ENCODE measurements at regions not wholly inside any gene's neighbourhood (a gene's known extent, or its start where the extent isn't known, plus 50 kb on each side); places are given as distances from the start of the nearest gene placed in this dataset.

DNA sequence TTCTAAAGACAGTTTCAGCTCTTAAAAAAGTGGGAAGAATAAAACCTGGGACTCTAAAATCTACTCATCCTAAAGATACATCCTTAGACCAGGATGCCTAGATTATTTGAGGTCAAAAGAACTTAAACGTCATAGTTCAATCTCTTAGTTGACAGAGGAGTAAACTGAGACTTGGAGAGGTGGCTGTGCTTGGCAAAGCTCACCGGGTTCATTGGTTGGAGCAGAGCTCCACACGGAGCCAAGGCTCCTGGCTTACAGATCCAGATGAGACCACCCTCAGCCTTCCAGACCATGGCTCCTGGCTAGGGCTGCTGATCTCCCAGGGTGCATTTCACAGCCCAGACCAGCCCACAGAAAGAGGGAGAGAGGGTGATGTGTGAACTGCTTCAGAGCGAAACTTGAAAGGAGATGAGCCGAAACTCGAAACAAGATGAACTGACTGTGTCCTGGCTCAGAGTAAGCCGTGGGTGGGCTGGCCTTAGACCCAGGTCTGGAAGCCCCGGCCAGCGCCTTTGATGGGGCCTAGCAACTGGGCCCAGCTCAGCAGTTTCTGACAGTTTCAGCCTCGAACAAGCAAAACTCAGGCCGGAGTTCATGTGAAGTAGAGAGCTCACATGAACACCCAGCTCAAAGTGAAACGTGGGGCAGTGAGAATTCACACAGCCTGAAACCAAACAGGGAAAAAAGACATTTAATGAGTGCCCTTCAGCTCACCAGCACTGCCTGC is 1044.8 kb downstream of the BCL11B start:
- intact Hi-C loops (cut with DNase I): no loop called here

DNA sequence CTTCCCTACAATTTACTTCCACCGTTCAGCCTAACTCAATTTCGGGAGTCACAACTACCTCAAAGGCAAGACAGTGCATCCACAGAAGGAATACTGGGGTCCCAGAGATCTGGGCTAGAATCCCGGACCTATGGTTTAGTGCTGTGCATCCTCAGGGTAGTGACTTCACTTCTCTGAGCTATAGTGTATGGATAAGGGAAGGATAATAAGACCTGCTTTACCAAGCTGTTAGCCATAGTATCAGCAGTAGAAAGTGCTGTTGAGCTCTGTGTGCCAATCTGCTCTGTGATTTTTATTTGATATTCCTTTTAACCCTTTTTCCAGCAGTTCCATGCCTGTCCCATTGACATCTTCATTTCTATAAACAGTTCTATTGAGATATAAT is 1044.3 kb downstream of the BCL11B start:
- Histone ChIP-seq H3K4me1 (no peaks in the 10 kb centered on the region), H3K4me3 (no peak overlapping the region), H3K27me3 (no peaks in the 10 kb centered on the region), H3K9me3 (no peaks in the 10 kb centered on the region), H3K9ac (ENCODE audit: low read depth in 2 of 2, low read length in 2 of 2) (no peak overlapping the region), H3K36me3 (no peaks in the 10 kb centered on the region), H3K27ac (no peak overlapping the region)
- no peak for DNase-seq
- TF ChIP-seq, protein P1, sequence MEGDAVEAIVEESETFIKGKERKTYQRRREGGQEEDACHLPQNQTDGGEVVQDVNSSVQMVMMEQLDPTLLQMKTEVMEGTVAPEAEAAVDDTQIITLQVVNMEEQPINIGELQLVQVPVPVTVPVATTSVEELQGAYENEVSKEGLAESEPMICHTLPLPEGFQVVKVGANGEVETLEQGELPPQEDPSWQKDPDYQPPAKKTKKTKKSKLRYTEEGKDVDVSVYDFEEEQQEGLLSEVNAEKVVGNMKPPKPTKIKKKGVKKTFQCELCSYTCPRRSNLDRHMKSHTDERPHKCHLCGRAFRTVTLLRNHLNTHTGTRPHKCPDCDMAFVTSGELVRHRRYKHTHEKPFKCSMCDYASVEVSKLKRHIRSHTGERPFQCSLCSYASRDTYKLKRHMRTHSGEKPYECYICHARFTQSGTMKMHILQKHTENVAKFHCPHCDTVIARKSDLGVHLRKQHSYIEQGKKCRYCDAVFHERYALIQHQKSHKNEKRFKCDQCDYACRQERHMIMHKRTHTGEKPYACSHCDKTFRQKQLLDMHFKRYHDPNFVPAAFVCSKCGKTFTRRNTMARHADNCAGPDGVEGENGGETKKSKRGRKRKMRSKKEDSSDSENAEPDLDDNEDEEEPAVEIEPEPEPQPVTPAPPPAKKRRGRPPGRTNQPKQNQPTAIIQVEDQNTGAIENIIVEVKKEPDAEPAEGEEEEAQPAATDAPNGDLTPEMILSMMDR (IDR thresholded peaks at IDR 0.05): no peak
- intact Hi-C loops (cut with DNase I): no loop called here

More for the DNA sequence above, 1044.8 kb downstream of the BCL11B start:
- Histone ChIP-seq H3K36me3 (no peaks in the 10 kb centered on the region), H3K4me1 (no peaks in the 10 kb centered on the region), H3K27me3 (no peaks in the 10 kb centered on the region), H3K9ac (ENCODE audit: low read depth in 2 of 2, low read length in 2 of 2) (no peak overlapping the region), H3K4me3 (no peak overlapping the region), H3K27ac (no peak overlapping the region), H3K9me3 (no peaks in the 10 kb centered on the region)
- DNase-seq: no peak
- TF ChIP-seq, protein P1 (IDR thresholded peaks at IDR 0.05): no peak

- Histone ChIP-seq H3K9me3 (no peaks in the 10 kb centered on the region), H3K36me3 (no peaks in the 10 kb centered on the region), H3K4me1 (no peaks in the 10 kb centered on the region), H3K27me3 (no peaks in the 10 kb centered on the region), H3K4me3 (no peak overlapping the region), H3K9ac (ENCODE audit: low read depth in 2 of 2, low read length in 2 of 2) (no peak overlapping the region), H3K27ac (no peak overlapping the region)
- DNase-seq: no peak
- TF ChIP-seq, protein P1 (IDR thresholded peaks at IDR 0.05): no peak
- intact Hi-C loops (cut with DNase I): no loop called here
Observed at GRCh38 chr14:98229656-98230366, 1042.2 kb downstream of the BCL11B start.

DNA sequence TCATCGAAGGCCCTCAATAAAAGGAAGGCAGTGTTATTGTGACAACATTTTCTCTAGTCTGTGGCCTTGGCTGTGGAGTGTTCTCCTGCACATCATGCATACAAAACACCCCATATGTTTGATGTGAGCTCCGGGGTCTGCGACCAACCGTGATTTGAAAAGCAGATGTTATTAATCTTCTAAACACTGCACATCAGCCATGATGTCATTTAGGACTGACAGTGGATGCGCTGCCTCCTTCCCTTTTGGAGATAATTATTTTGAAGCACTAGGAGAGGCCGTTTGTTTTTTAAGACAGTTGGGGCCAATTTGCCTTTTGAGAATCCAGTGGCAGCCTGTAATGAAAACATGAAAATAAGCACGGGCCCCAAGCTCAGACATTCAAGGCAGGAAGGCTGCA is 1041.6 kb downstream of the BCL11B start:
- Histone ChIP-seq H3K27ac (no peak overlapping the region), H3K9ac (ENCODE audit: low read depth in 2 of 2, low read length in 2 of 2) (no peak overlapping the region), H3K27me3 (no peaks in the 10 kb centered on the region), H3K9me3 (no peaks in the 10 kb centered on the region), H3K4me3 (no peak overlapping the region), H3K36me3 (no peaks in the 10 kb centered on the region), H3K4me1 (no peaks in the 10 kb centered on the region)
- intact Hi-C loops (cut with DNase I): no loop called here
- DNase-seq: no peak
- TF ChIP-seq, protein P1 (IDR thresholded peaks at IDR 0.05): no peak

DNA sequence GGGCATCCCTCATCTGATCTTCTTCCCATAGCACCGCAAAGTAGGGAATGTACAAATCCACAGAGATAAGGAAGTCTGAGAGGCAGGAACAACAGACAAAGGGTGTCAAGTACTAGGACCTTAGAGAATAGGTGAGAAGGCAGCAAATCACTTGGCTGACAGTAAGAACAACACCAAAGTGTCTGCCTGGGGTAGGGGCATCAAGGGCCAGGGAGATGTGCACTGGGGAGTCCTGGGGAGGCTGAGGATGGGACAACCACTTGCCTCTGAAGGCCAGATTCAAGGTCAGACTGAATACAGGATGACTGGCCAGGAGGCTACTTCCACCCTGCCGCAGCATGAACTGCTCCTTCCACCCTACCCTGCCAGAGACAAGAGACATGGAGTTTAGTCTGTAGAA is 1040.8 kb downstream of the BCL11B start:
- intact Hi-C loops (cut with DNase I): no loop called here
- DNase-seq: no peak
- TF ChIP-seq, protein P1 (IDR thresholded peaks at IDR 0.05): no peak
- no peaks in the 10 kb centered on the region for H3K36me3 ChIP-seq
- H3K9me3 ChIP-seq: no peaks in the 10 kb centered on the region
- H3K27me3 ChIP-seq: no peaks in the 10 kb centered on the region
- no peak overlapping the region for H3K27ac ChIP-seq
- H3K4me3 ChIP-seq: no peak overlapping the region
- H3K4me1 ChIP-seq: no peaks in the 10 kb centered on the region
- H3K9ac ChIP-seq (ENCODE audit: low read depth in 2 of 2, low read length in 2 of 2): no peak overlapping the region

Data from colonic mucosa (tissue), 4 donors.